BLaER1 treated with 17β-estradiol and CSF1 and Interleukin-3, amounts not matched to agents 10 nM and 100 nM (cell line): ENCODE measurements at regions not wholly inside any gene's neighbourhood (a gene's known extent, or its start where the extent isn't known, plus 50 kb on each side); places are given as distances from the start of the nearest gene placed in this dataset.

Experiments used
- H3K27ac ChIP-seq, 11 experiments: shearing (Covaris generic); formaldehyde crosslinking; 2 replicates each; pipeline ENCODE4 v1.8.1; 2022
- H3K27me3 ChIP-seq, 11 experiments: shearing (Covaris generic); formaldehyde crosslinking; 2 replicates each; pipeline ENCODE4 v1.8.1; 2022
- H3K36me3 ChIP-seq, 11 experiments: shearing (Covaris generic); formaldehyde crosslinking; 2 replicates each; pipeline ENCODE4 v1.8.1; 2022
- H3K4me1 ChIP-seq, 10 experiments: shearing (Covaris generic); formaldehyde crosslinking; 2 replicates each; pipeline ENCODE4 v1.8.1; 2022
- H3K4me2 ChIP-seq, 11 experiments: shearing (Covaris generic); formaldehyde crosslinking; 2 replicates each; pipeline ENCODE4 v1.8.1; 2022
- H3K4me3 ChIP-seq, 10 experiments: shearing (Covaris generic); formaldehyde crosslinking; 2 replicates each; pipeline ENCODE4 v1.8.1; 2022
- H3K9ac ChIP-seq, 11 experiments: shearing (Covaris generic); formaldehyde crosslinking; 2 replicates each; pipeline ENCODE4 v1.8.1; 2022
- H3K9me3 ChIP-seq, 11 experiments: shearing (Covaris generic); formaldehyde crosslinking; replicated peaks in 1 of 11; 2 replicates each; pipeline ENCODE4 v1.8.1; 2022
- H4K20me1 ChIP-seq, 11 experiments: shearing (Covaris generic); formaldehyde crosslinking; 2 replicates each; pipeline ENCODE4 v1.8.1; 2022
- Cebpa-rat ChIP-seq, 11 experiments: shearing (Covaris generic); IDR thresholded peaks; 2 replicates each; pipeline ENCODE4 v1.8.1; 2022

DNA sequence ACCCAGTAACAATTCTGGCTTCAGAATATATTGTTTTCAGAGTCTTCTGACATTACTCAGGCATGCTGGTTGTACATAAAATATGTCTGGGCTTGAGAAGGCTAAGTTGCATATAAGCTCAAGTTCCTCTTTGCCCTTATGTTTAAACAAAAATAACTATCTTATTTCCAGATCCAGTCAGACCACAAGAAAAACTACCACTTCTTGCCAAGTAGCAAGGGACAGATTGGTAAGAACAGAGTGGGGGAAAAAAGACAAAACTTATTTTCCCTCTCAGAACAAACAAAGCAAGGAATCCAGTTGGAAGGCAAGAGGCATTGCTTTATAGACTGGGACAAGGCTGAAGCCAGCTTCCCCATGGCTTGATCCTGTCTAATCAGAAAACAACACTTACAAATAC, 1036.7 kb upstream of the CELF4 start:
- H3K4me1 ChIP-seq: peaks cover 11 to 68% (median 34%) of the 10 kb centered on the region in 10 experiments; a peak in 19 of 20 replicates
- no peaks in the 10 kb centered on the region for H4K20me1 ChIP-seq
- H3K9me3 ChIP-seq: peaks cover 0 to 17% (median 5%) of the 10 kb centered on the region in 11 experiments; a peak in 11 of 22 replicates
- TF ChIP-seq Cebpa-rat (IDR thresholded peaks at IDR 0.05): no peak
- no peak overlapping the region for H3K4me3 ChIP-seq
- H3K9ac ChIP-seq: 0 out of 22 replicates have a peak overlapping the region, but pooled peaks of 1 of the 11 experiments have one; percentile 32
- H3K27ac ChIP-seq: peak overlapping the region in 7 of 11 experiments; percentile 13 to 56 (median 35); a peak in 5 of 22 replicates
- 0 out of 22 replicates have a peak, but pooled peaks cover 0 to 3% (median 0%) of the 10 kb centered on the region in 11 experiments for H3K36me3 ChIP-seq
- H3K27me3 ChIP-seq: no peaks in the 10 kb centered on the region
- peak overlapping the region; percentile 16 to 66 (median 51); a peak in 20 of 22 replicates for H3K4me2 ChIP-seq

DNA sequence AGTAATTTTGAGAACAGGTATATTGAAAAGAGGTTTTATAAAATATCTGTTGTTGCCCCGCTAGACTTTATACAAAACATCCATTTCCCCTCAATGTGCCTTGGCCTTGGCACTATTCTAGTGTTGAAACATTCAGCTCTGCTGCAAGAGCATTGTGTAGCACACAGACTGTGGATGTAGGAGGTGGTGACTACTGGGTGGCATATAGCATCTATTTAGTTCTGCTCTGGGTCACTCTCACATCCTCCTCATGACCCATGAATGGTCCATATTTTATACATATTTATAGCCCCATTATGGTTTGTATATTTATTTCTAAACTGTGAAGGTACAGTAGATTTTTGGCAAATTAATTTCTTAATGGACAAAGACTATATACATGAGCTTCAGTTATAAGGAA, 1022.0 kb upstream of the CELF4 start:
- Histone ChIP-seq H3K4me1 (no peaks in the 10 kb centered on the region), H3K4me3 (no peak overlapping the region), H3K27ac (no peak overlapping the region), H3K9ac (no peak overlapping the region), H3K27me3 (no peaks in the 10 kb centered on the region), H4K20me1 (no peaks in the 10 kb centered on the region), H3K36me3 (no peaks in the 10 kb centered on the region), H3K9me3 (peaks cover 0 to 7% (median 0%) of the 10 kb centered on the region in 11 experiments; a peak in 4 of 22 replicates), H3K4me2 (no peak overlapping the region)
- TF ChIP-seq Cebpa-rat (IDR thresholded peaks at IDR 0.05): no peak

- no peak overlapping the region for H3K4me2 ChIP-seq
- H3K9me3 ChIP-seq: peaks cover 0 to 12% (median under 1%) of the 10 kb centered on the region in 11 experiments; a peak in 4 of 22 replicates
- no peak overlapping the region for H3K27ac ChIP-seq
- no peaks in the 10 kb centered on the region for H3K36me3 ChIP-seq
- no peaks in the 10 kb centered on the region for H4K20me1 ChIP-seq
- H3K4me1 ChIP-seq: no peaks in the 10 kb centered on the region
- TF ChIP-seq Cebpa-rat (IDR thresholded peaks at IDR 0.05): no peak
- H3K9ac ChIP-seq: no peak overlapping the region
- H3K27me3 ChIP-seq: no peaks in the 10 kb centered on the region
- H3K4me3 ChIP-seq: no peak overlapping the region
Observed at GRCh38 chr18:38586327-38586726, 1020.7 kb upstream of the CELF4 start.

- Histone ChIP-seq H3K4me2 (peak overlapping the region in 3 of 11 experiments; percentile 30 to 73 (median 68); a peak in 6 of 22 replicates), H3K4me1 (peaks cover 0 to 19% (median 5%) of the 10 kb centered on the region in 10 experiments; a peak in 7 of 20 replicates), H4K20me1 (no peaks in the 10 kb centered on the region), H3K27ac (peak overlapping the region in 1 of 11 experiments; percentile 19; a peak in 1 of 22 replicates), H3K36me3 (no peaks in the 10 kb centered on the region), H3K27me3 (no peaks in the 10 kb centered on the region), H3K9me3 (peaks cover 10 to 56% (median 34%) of the 10 kb centered on the region in 11 experiments; a peak in 16 of 22 replicates), H3K4me3 (no peak overlapping the region), H3K9ac (no peak overlapping the region)
- TF ChIP-seq Cebpa-rat (IDR thresholded peaks at IDR 0.05): no peak
Observed at GRCh38 chr18:38579764-38580163, 1014.2 kb upstream of the CELF4 start.

GRCh38 chr18:38576916-38577315, 1011.3 kb upstream of the CELF4 start:
- Histone ChIP-seq H3K27me3 (no peaks in the 10 kb centered on the region), H3K36me3 (no peaks in the 10 kb centered on the region; a peak in 1 of 22 replicates), H3K27ac (no peak overlapping the region), H3K4me3 (no peak overlapping the region), H4K20me1 (no peaks in the 10 kb centered on the region), H3K4me1 (peaks cover 0 to 19% (median 5%) of the 10 kb centered on the region in 10 experiments; a peak in 7 of 20 replicates), H3K4me2 (no peak overlapping the region), H3K9ac (no peak overlapping the region), H3K9me3 (peaks cover 10 to 76% (median 55%) of the 10 kb centered on the region in 11 experiments; a peak in 16 of 22 replicates)
- TF ChIP-seq Cebpa-rat (IDR thresholded peaks at IDR 0.05): no peak

- Histone ChIP-seq H4K20me1 (no peaks in the 10 kb centered on the region), H3K9ac (no peak overlapping the region), H3K9me3 (peaks cover 10 to 81% (median 60%) of the 10 kb centered on the region in 11 experiments; a peak in 16 of 22 replicates), H3K36me3 (no peaks in the 10 kb centered on the region; a peak in 1 of 22 replicates), H3K27ac (no peak overlapping the region), H3K4me1 (peaks cover 0 to 19% (median 5%) of the 10 kb centered on the region in 10 experiments; a peak in 7 of 20 replicates), H3K27me3 (no peaks in the 10 kb centered on the region), H3K4me2 (0 out of 22 replicates have a peak overlapping the region, but pooled peaks of 1 of the 11 experiments have one; percentile 2), H3K4me3 (no peak overlapping the region)
- no peak for TF ChIP-seq Cebpa-rat (IDR thresholded peaks at IDR 0.05)
Observed at GRCh38 chr18:38576349-38576748, 1010.8 kb upstream of the CELF4 start.

GRCh38 chr18:38575648-38576047, 1010.0 kb upstream of the CELF4 start:
- Histone ChIP-seq H3K36me3 (no peaks in the 10 kb centered on the region; a peak in 1 of 22 replicates), H3K4me3 (no peak overlapping the region), H3K4me2 (no peak overlapping the region), H3K27ac (no peak overlapping the region), H3K27me3 (no peaks in the 10 kb centered on the region), H3K9me3 (peaks cover 10 to 82% (median 59%) of the 10 kb centered on the region in 11 experiments; a peak in 16 of 22 replicates), H4K20me1 (no peaks in the 10 kb centered on the region), H3K4me1 (peaks cover 0 to 16% (median 5%) of the 10 kb centered on the region in 10 experiments; a peak in 7 of 20 replicates), H3K9ac (no peak overlapping the region)
- TF ChIP-seq Cebpa-rat (IDR thresholded peaks at IDR 0.05): no peak

DNA sequence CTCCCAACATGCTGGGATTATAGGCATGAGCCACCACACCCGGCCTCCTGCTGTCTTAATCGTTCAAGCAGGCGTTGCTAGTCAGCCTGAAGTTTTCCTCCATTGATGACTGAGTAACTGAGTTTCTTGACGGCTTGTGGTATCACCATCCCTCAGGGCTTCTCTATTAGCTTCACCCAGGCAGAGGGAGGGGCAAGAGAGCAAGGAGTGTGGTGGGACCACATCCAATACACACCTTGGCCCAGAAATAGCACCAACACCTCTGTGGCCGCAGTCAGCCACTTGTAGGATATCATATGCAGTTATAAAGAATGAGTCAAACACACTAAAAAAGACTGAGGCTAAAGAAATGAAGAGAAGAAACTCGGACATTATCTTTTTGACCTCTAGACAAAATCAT, 1009.4 kb upstream of the CELF4 start:
- no peaks in the 10 kb centered on the region for H3K27me3 ChIP-seq
- H3K27ac ChIP-seq: no peak overlapping the region
- H3K4me3 ChIP-seq: 0 out of 20 replicates have a peak overlapping the region, but pooled peaks of 1 of the 10 experiments have one; percentile 10
- no peak overlapping the region for H3K9ac ChIP-seq
- H3K4me2 ChIP-seq: no peak overlapping the region
- H3K4me1 ChIP-seq: peaks cover 0 to 10% (median 5%) of the 10 kb centered on the region in 10 experiments; a peak in 8 of 20 replicates
- H3K36me3 ChIP-seq: no peaks in the 10 kb centered on the region; a peak in 1 of 22 replicates
- no peaks in the 10 kb centered on the region for H4K20me1 ChIP-seq
- no peak for TF ChIP-seq Cebpa-rat (IDR thresholded peaks at IDR 0.05)
- H3K9me3 ChIP-seq: peaks cover 12 to 87% (median 63%) of the 10 kb centered on the region in 11 experiments; a peak in 16 of 22 replicates

DNA sequence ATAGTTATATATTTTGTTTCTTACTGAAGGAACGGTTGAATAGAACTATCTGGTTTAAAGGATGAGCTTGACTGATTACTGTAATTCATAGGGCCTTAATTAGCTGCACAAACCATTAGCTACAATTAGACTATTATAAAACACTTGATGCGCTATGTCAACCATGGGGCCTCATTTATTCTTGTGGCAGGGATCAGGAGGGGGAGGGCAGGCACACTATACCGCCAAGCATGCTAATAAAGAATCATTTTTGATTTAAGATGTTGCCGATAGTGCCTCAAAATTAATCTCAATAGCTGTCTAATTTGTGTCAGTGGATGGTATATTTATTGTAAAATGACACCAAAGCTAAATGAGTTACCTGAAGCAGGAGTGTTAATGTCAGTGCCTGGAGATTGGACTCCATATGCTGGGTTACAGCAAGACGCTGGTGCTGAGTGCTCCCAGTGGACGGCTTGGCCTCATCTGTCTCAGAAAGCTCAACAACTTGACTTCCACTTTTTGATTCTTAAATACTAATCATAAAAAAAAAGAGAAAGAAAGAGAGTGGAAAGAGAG, 1007.0 kb upstream of the CELF4 start:
- Histone ChIP-seq H3K36me3 (no peaks in the 10 kb centered on the region; a peak in 1 of 22 replicates), H3K9me3 (peaks cover 9 to 76% (median 52%) of the 10 kb centered on the region in 11 experiments; a peak in 16 of 22 replicates)

More for the DNA sequence above, 1007.0 kb upstream of the CELF4 start:
- no peak overlapping the region for H3K4me3 ChIP-seq
- H3K27me3 ChIP-seq: no peaks in the 10 kb centered on the region
- no peaks in the 10 kb centered on the region for H4K20me1 ChIP-seq
- H3K4me2 ChIP-seq: no peak overlapping the region
- no peak overlapping the region for H3K9ac ChIP-seq
- no peak for TF ChIP-seq Cebpa-rat (IDR thresholded peaks at IDR 0.05)
- no peak overlapping the region for H3K27ac ChIP-seq
- H3K4me1 ChIP-seq: peaks cover 0 to 26% (median 2%) of the 10 kb centered on the region in 10 experiments; a peak in 11 of 20 replicates
